ENCODE measurements at regions not wholly inside any gene's neighbourhood (a gene's known extent, or its start where the extent isn't known, plus 50 kb on each side); places are given as distances from the start of the nearest gene placed in this dataset.
"Not testable (repeated sequence)": the region's sequence is repeated elsewhere in the genome, so short reads cannot be mapped to it uniquely, and the experiment has no call there.

GRCh38 chr6:155628306-155628705, 172.7 kb upstream of the NOX3 start:
- DNase-seq = no peak

GRCh38 chr6:155627722-155628212, 172.1 kb upstream of the NOX3 start:
- DNase-seq = not testable (repeated sequence)

- no peak for DNase-seq
Measured at GRCh38 chr6:155623450-155624178, 168.0 kb upstream of the NOX3 start.

- no peak for DNase-seq
Measured at GRCh38 chr6:155614606-155615005, 159.0 kb upstream of the NOX3 start.

- DNase-seq = no peak
Measured at GRCh38 chr6:155611742-155612141, 156.1 kb upstream of the NOX3 start.

GRCh38 chr6:155604991-155605390, 149.4 kb upstream of the NOX3 start:
- DNase-seq = no peak

GRCh38 chr6:155599561-155599960, 143.9 kb upstream of the NOX3 start:
- no peak for DNase-seq

- DNase-seq = no peak
Measured at GRCh38 chr6:155599160-155599559, 143.5 kb upstream of the NOX3 start.

GRCh38 chr6:155595284-155595683, 139.6 kb upstream of the NOX3 start:
- no peak for DNase-seq

- DNase-seq = no peak
Measured at GRCh38 chr6:155591741-155592140, 136.1 kb upstream of the NOX3 start.

GRCh38 chr6:155589190-155589589, 133.6 kb upstream of the NOX3 start:
- DNase-seq = no peak

GRCh38 chr6:155587817-155588216, 132.2 kb upstream of the NOX3 start:
- no peak for DNase-seq

- DNase-seq = no peak
Measured at GRCh38 chr6:155586090-155586489, 130.5 kb upstream of the NOX3 start.

- no peak for DNase-seq
Measured at GRCh38 chr6:155584006-155584405, 128.4 kb upstream of the NOX3 start.

- no peak for DNase-seq
Measured at GRCh38 chr6:155582016-155582991, 126.7 kb upstream of the NOX3 start.

- no peak for DNase-seq
Measured at GRCh38 chr6:155580904-155581303, 125.3 kb upstream of the NOX3 start.

GRCh38 chr6:155578251-155578650, 122.6 kb upstream of the NOX3 start:
- no peak for DNase-seq

GRCh38 chr6:155561966-155562364, 106.3 kb upstream of the NOX3 start:
- no peak for DNase-seq

GRCh38 chr6:155561257-155561965, 105.8 kb upstream of the NOX3 start:
- DNase-seq = no peak

- DNase-seq = no peak
Measured at GRCh38 chr6:155549928-155550327, 94.3 kb upstream of the NOX3 start.

- DNase-seq = no peak
Measured at GRCh38 chr6:155549028-155549798, 93.6 kb upstream of the NOX3 start.

GRCh38 chr6:155548576-155548975, 92.9 kb upstream of the NOX3 start:
- DNase-seq = no peak

Data from left hindlimb (tissue), 1 donor.